ENCODE measurements at regions not wholly inside any gene's neighbourhood (a gene's known extent, or its start where the extent isn't known, plus 50 kb on each side); places are given as distances from the start of the nearest gene placed in this dataset.

DNA sequence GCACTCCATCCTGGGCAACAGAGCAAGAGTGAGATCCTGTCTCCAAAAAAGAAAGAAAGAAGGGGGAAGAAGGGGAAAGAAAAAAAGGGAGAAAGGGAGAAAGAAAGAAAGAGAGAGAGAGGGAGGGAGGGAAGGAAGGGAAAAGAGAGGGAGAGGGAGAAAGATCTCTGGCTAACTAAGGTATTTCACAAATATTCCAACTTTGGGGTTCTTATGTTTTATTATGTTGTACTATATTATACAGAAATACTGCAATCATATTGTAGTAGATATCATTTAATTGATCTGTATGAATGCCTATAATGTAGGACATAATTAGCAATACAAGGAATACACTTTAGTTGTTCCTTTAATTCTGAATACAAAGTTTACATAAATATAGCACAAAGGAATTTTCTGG lies 70.1 kb upstream of the STAM2 start:
- H3K4me1 ChIP-seq (ENCODE audit: insufficient read depth, poor library complexity, severe bottlenecking), result peaks cover 25% of the 10 kb centered on the region
- H3K4me3 ChIP-seq (ENCODE audit: severe bottlenecking), result no peak overlapping the region
- peaks cover under 1% of the 10 kb centered on the region for H3K9me3 ChIP-seq (ENCODE audit: severe bottlenecking)
- H3K27me3 ChIP-seq (ENCODE audit: insufficient read depth, poor library complexity, severe bottlenecking), result no peaks in the 10 kb centered on the region
- ATAC-seq (ENCODE audit: low read depth) (no peak), DNase-seq (ENCODE audit: low spot score) (no peak)
- no peaks in the 10 kb centered on the region for H3K36me3 ChIP-seq (ENCODE audit: low read depth)
- no peak overlapping the region for H3K27ac ChIP-seq (ENCODE audit: poor library complexity, severe bottlenecking)
- TF ChIP-seq, protein P1, sequence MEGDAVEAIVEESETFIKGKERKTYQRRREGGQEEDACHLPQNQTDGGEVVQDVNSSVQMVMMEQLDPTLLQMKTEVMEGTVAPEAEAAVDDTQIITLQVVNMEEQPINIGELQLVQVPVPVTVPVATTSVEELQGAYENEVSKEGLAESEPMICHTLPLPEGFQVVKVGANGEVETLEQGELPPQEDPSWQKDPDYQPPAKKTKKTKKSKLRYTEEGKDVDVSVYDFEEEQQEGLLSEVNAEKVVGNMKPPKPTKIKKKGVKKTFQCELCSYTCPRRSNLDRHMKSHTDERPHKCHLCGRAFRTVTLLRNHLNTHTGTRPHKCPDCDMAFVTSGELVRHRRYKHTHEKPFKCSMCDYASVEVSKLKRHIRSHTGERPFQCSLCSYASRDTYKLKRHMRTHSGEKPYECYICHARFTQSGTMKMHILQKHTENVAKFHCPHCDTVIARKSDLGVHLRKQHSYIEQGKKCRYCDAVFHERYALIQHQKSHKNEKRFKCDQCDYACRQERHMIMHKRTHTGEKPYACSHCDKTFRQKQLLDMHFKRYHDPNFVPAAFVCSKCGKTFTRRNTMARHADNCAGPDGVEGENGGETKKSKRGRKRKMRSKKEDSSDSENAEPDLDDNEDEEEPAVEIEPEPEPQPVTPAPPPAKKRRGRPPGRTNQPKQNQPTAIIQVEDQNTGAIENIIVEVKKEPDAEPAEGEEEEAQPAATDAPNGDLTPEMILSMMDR (IDR thresholded peaks at IDR 0.05; ENCODE audit: poor library complexity, severe bottlenecking), result no peak

DNA sequence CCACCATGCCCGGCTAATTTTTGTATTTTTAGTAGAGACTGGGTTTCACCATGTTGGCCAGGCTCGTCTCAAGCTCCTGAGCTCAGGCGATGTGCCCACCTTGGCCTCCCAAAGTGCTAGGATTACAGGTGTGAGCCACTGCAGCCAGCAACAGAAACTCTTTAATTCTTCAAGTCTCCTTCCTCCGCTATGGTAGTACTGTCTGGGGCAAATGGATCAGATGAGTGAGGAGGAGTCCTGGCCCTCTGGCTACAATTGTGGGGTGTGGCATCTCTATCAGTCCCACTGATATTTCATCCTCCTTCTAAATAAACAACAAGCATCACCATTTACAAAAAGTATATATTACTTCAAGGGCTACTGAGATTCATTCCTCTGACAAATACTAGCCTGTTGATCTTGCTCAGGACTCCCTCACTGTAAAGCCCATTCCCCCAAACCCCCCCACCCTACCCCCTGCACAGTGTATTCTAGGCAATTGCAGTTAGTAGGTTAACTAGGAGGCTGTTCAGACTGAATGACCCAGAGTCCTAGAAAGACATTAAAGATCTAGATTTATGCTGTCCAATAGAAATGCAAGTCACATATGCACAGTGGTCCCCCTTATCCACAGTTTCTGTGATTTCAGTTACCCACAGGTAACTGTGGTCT lies 71.2 kb upstream of the STAM2 start:
- no peak overlapping the region for H3K4me3 ChIP-seq (ENCODE audit: severe bottlenecking)
- H3K27ac ChIP-seq (ENCODE audit: poor library complexity, severe bottlenecking), result peak overlapping the region; percentile 17
- TF ChIP-seq, protein P1 (IDR thresholded peaks at IDR 0.05; ENCODE audit: poor library complexity, severe bottlenecking), result no peak
- peaks cover 13% of the 10 kb centered on the region for H3K4me1 ChIP-seq (ENCODE audit: insufficient read depth, poor library complexity, severe bottlenecking)
- no peaks in the 10 kb centered on the region for H3K36me3 ChIP-seq (ENCODE audit: low read depth)
- DNase-seq (ENCODE audit: low spot score) (no peak), ATAC-seq (ENCODE audit: low read depth) (peak; percentile 17; the same call in 1 of the 3 replicates)
- no peaks in the 10 kb centered on the region for H3K27me3 ChIP-seq (ENCODE audit: insufficient read depth, poor library complexity, severe bottlenecking)
- H3K9me3 ChIP-seq (ENCODE audit: severe bottlenecking), result no peaks in the 10 kb centered on the region

DNA sequence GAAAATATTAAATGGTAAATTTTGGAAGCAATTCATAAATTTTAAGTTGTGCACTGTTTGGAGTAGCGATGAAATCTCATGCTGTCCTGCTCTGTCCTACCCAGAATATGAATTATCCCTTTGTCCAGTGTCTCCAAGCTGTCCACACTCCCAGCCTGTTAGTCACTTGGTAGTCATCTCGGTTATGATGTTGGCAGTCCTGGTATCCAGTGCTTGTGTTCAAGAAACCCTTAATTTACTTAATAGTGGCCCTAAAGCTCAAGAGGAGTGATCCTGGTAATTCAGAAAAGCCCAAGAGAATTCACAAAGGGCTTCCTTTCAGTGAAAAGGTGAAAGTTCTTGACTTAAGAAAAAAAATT lies 71.8 kb upstream of the STAM2 start:
- Histone ChIP-seq H3K9me3 (ENCODE audit: severe bottlenecking) (no peaks in the 10 kb centered on the region), H3K27me3 (ENCODE audit: insufficient read depth, poor library complexity, severe bottlenecking) (no peaks in the 10 kb centered on the region), H3K36me3 (ENCODE audit: low read depth) (no peaks in the 10 kb centered on the region), H3K27ac (ENCODE audit: poor library complexity, severe bottlenecking) (peak overlapping the region; percentile 17), H3K4me1 (ENCODE audit: insufficient read depth, poor library complexity, severe bottlenecking) (peaks cover 8% of the 10 kb centered on the region), H3K4me3 (ENCODE audit: severe bottlenecking) (no peak overlapping the region)
- no peak for DNase-seq (ENCODE audit: low spot score)
- peak; percentile 89 for ATAC-seq (ENCODE audit: low read depth)
- TF ChIP-seq, protein P1 (IDR thresholded peaks at IDR 0.05; ENCODE audit: poor library complexity, severe bottlenecking), result no peak

DNA sequence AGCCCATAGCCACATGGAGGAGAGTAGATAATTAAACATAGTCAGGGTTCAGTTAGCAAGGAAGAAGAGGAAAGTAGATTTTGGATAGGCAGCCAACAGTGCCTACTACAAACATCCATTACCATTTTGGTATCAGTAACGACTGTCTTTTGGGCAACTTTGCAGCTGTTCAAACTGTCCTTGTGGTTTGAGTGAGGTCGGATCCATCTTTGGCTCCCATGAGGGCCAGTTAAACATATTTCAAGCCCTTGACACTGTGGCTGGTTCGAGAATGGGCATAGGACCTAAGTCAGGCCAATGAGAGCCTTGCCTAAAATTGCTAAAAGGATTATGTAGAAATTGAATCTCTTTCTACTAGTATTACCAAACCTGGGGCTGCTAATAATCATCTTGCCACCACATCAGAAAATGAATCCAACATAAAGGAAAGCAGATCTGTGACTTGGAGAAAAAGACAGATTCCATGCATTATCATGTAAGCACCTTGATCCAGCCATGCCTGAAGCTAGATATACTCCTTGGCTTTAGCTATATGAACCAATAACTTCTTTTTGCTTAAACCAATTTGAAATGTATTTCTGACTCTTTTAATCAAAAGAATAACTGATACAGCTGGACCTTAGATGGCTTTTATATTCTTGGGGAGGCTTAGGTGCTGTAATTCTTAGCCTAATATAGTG lies 75.0 kb upstream of the STAM2 start:
- ATAC-seq (ENCODE audit: low read depth), result no peak

More for the DNA sequence above, 75.0 kb upstream of the STAM2 start:
- no peak overlapping the region for H3K27ac ChIP-seq (ENCODE audit: poor library complexity, severe bottlenecking)
- H3K4me1 ChIP-seq (ENCODE audit: insufficient read depth, poor library complexity, severe bottlenecking), result no peaks in the 10 kb centered on the region
- H3K9me3 ChIP-seq (ENCODE audit: severe bottlenecking), result no peaks in the 10 kb centered on the region
- no peaks in the 10 kb centered on the region for H3K36me3 ChIP-seq (ENCODE audit: low read depth)
- H3K4me3 ChIP-seq (ENCODE audit: severe bottlenecking), result no peak overlapping the region
- H3K27me3 ChIP-seq (ENCODE audit: insufficient read depth, poor library complexity, severe bottlenecking), result no peaks in the 10 kb centered on the region
- TF ChIP-seq, protein P1 (IDR thresholded peaks at IDR 0.05; ENCODE audit: poor library complexity, severe bottlenecking), result no peak
- no peak for DNase-seq (ENCODE audit: low spot score)
